HG02885 (cell line): ENCODE measurements at regions not wholly inside any gene's neighbourhood (a gene's known extent, or its start where the extent isn't known, plus 50 kb on each side); places are given as distances from the start of the nearest gene placed in this dataset.

Experiments used
- ATAC-seq: cut with Tn5 transposase; IDR thresholded peaks from one replicate; pipeline ENCODE4 v1.9.1; 2021; ENCODE audit warnings: mild to moderate bottlenecking; ENCODE audit not compliant: unreplicated experiment, poor library complexity

DNA sequence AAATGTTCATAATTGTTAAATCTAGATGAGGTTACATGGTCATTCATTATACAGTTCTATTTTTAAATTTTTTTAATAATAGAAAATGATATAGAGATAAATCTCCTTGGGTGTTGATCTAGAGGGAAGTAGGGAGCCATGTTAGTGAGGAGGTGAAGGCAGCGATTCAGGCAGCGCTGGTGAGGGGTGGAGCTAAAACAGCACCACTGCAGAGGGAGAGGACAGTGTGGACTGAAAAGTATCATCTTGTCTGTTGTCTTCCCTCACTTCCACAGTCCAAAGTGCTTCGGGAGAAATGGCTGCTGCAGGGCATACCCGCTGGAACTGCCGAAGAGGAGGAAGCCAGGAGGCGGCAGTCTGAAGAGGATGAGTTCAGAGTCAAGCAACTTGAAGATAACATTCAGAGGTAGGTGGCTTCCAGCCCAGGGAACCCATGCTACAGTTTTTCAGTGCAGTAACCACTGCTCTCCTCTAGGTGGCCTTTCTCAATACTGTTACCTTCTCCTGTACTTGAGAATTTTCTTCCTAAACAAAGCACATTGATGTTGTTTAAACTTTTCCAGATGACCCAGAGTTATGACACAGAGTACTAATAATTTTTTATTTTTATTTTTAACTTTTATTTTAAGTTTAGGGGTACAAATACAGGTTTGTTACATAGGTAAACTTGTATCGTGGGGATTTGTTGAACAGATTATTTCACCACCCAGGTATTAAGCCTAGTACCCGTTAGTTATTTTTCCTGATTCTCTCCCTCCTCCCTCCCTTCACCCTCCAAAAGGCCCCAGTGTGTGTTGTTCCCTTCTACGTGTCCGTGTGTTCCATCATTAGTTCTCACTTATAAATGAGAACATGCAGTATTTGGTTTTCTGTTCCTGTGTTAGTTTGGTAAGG, 100.5 kb downstream of the PALM2AKAP2 start:
- peak; percentile 73 for ATAC-seq

DNA sequence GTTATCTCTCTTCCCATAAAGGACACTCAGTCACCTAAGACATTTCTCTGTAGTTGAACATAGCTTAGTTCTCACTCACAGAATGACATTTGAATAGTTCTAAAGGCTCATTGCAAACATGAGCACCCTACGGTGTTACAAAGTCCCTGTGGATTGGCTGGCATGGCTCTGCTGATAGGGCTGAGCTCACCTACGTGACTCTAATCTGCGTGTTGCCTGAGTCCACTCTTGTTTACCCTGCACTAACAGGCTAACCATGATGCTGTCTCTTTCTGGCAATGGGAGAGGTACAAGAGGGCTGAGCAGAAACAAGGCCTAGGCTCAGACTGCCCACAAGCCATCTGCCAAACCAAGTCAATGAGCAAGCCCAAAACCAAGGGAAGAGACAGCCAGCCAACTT, 103.6 kb downstream of the PALM2AKAP2 start:
- no peak for ATAC-seq

DNA sequence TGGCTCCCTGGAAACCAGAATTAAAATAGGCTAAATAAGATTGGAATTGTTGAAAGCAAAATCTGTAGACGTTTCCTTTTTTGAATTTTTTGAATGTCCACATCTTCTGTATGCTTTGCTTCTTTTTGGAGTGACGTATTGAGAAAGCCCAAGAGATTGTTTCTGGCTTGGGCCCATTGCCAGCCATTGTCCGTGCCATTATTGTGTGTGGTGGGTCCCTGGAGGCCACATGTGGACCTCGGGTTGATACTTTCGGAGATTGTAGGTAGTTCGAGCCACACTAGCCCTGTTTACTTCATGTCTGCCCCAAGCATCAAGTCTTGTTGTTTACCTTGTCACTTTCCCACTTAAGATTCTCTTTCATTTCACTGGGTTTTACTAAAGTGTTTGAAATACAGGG, 106.0 kb downstream of the PALM2AKAP2 start:
- ATAC-seq = no peak

DNA sequence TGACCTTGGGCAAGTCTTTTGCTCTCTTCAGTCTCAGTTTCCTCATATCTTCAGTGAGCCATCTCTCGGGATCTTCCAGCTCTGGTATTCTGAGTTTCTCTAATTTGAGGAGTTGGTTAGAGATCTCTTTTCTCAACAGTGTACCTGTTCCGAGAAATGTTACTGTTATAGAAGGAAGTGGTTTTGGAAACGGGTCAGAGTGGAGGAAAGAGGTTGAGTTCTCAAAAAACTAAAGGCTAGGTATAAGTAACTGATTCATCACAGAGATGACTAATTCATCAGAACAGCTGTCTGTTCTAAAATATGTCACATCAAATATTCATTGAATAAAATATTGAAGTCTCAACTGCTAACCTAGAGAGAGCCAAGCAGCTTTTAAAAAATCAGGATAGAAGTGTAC, 106.6 kb downstream of the PALM2AKAP2 start:
- ATAC-seq = no peak

DNA sequence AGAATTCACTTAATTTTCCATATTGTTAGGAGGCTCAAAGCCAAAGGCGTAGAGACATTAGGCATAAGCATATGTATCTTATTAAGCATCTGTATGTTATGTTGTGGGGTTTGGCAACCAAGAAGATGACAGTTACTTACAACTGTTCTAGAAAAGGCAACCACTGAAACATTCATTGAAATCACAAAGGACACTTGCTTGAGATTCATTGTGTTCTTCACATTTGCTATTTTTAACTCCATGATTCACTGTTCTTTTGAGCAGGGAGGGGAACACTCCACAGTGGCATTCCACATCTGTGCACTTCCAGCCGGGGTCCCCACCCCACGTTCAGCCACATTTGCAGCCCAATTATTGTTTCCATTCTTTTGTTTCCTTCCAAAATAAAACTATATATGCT, 107.1 kb downstream of the PALM2AKAP2 start:
- ATAC-seq = no peak

DNA sequence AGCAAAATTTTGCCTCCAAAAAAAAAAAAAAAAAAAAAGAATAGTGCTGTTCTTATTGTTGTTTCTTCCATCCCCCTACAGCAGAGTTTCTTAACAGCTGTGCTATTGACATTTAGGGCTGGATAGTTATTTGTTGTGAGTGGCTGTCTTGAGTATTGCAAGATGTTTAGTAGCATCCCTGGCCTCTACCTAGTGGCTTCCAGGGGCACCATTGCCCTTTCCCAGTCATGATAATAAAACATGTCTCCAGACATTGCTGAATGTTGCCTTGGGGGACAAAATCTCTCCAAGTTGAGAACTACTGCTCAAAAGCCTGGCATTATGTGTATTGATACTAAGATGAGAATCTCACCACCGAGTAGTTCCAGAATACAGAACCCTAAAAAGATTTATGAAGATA, 108.7 kb downstream of the PALM2AKAP2 start:
- ATAC-seq = no peak

DNA sequence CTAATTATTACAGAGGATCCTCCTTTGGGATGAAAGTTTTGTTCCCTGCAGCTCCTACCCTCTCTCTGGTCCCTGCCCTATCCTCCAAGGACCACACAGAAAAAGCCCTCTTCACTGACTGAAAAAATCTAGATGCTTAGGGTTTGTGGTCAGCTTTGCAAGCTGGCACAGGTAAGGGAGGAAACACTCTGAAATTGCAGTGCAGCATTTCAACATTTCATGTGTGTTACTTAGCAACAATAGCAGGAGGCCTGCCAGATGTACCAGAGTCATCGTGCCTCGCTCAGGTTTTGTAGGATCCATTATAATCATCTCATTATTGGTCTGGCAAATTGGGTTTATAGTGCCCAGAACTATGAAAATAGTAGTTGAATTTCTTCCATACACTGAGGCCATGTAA, 109.5 kb downstream of the PALM2AKAP2 start:
- ATAC-seq = no peak

DNA sequence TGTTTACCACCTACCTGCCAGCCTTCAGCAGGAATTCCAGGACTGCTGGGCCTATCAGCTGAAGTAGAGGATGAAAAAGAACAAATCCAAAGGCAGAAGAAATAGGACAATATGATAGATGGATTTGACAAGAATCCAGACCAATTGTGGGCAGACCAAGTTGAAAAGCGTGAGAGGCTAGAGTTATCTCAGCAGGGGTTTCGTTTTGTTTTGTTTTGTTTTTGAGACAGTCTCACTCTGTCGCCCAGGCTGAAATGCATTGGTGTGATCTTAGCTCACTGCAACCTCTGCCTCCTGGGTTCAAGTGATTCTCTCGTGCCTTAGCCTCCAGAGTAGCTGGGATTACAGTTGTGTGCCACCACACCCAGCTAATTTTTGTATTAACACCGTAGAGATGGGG, 113.2 kb downstream of the PALM2AKAP2 start:
- peak; percentile 50 for ATAC-seq

DNA sequence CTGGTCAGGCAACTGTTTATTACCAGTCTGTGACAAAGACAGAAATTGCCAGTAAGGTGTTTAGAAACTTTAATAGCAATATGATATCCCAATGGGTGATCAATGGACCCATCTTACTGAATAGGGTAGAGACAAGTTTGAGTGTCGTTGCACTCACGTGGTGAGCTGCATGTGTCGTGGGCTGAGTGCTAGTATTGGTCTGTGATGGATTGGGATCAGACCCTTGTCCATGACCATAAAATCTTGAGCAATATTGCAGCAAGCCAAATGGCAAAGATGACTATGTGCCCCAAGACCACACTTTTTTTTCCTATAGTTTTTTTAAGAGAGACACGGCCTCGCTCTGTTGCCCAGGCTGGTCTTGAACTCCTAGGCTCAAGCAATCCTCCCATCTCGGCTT, 114.5 kb downstream of the PALM2AKAP2 start:
- ATAC-seq = no peak

DNA sequence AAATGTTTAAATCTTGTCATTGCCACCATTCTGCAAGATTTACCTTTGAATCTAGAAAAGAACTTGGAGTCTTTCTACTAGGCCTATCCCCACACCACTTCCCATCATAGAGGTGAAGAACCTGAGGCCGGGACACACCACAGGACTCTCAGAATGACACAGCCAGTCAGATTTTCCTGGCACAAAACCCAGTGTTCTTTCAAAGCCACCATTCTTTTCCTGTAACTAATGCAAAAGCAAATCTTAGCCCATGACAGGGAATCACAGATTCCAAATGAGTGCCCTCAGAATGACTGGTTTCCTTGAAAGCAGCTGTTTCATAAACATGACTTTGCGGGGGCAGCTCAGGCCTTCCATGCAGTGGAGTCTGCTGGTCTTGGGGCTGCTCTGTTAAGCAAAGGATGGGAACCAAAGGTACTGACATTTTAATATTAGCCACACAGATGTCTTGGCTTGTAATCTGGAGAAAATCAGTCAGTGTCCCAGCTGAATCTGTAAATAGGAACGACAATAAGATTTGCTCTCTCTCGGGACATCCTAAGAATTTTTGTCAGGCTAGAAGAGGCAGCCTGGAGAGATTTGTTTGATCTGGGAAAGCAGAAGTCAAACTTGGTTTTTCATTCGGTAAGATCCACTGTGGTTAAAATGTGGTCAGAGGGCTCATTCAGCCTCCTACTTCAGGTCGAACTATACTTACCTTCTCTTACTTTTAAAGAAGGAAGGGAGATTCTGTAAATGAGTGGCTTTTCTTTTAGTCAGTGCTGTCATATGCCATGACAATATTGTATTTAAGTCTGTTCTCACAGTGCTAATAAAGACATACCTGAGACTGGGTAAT, 115.1 kb downstream of the PALM2AKAP2 start:
- ATAC-seq = peak; percentile 77

DNA sequence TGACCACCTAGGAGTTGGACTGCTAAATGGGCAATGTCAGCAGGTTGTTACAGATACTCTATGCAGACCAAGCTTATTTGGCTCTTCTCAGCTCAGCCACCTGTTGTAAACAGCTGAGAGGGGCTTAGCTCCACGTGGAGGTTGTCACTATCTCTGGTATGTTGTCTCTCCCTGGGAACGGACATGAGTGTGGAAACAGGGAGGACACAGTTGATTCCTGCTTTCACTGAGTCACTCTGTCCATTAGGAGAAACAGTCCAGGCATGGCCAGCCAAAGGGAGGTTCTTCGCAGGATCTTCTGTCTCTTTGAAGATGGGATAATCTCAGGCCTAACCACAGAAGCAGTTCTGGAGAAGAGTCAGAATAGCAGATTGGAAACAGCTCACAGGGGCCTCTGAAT, 121.2 kb downstream of the PALM2AKAP2 start:
- ATAC-seq = no peak

DNA sequence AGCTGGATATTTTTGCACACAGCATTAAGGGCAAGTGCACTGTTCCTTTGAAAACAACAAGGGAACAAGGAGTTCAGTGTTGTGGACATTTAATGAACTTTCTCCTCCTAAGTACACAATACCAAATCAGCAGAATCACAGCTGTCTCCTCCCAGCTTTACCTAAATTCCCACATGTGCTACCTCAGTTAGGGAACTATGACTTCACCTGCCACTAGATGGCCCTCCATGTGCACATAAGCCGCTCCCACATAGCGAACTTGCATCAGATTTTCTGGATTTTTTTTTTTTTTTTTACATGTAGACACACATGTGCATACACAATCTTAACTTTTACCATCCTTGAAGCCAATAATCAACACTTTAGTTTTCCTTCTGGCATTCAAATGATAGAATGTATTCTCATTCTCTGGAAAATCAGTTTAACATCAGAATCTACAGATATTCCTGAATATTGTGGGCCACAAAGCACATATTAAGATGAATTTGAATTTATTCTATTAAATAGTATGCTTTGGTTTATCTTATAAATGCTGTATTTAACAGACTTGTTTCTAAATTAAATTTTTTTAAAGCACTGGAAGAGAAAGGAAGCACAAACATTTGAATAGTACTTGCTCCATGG, 123.6 kb downstream of the PALM2AKAP2 start:
- ATAC-seq = no peak

DNA sequence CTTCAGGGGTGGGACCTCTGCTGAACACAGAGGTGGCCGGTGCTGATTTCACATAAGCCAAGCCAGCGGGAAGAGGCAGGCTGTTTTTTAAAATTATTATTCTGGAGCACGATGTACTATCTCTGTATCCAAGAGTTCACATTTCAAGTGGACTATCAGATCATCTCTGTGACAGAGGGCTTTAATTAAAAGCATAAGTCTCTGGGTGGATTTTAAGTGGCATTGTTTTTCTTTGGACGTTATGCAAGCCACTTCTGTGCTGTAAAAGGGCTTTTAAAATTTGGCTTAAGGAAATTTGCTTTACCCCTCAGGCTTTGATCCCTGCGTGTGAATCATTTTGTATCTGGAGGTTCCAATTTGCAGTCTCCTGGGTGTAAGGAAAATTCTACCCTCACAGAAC, 124.7 kb downstream of the PALM2AKAP2 start:
- no peak for ATAC-seq

DNA sequence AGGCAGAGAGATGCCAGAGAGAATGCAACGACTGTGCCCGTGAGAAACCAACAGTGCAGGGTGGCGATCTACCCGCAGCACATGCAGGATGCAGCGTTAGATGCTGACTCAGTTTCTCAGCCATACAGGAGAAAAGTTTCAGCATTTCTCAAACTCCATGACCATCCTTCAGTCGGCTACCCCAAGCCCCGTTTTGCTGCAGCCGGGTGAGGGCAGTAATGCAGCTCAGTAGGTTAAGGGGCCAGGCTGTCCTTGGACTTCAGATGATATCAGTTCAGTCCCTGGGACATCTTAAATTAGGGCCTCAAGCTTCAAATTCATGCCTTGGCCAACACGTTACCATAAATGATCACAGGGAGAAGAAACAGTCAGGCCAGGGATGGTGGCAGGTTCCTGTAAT, 125.5 kb downstream of the PALM2AKAP2 start:
- ATAC-seq = no peak

DNA sequence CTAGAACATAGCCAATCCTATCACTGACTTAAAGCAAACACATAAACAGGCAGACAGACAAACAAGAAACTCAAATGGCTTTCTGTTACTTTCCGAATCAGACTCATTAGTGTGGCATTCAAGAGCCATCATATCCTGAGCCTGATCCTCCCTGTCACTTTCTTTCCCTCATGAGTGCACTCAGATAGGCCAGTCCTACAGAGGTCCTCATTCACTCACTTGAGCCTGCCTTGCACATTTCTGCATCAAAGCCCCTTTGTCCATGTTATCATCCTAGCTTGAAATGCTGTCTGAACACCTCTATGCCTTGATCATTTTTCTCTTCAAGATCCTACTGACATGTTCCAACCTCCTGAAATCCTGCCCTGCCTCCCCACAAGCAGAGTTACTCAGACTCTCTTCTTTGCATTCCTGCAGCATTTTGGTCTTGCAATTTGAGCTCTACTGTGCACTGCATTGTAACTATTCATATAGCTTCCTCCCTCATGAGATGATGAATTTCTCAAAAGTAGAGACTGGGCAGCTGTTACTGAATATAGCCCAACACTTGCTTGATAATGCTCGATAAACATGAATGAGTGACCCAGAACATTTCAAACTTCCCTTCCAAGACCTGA, 126.9 kb downstream of the PALM2AKAP2 start:
- ATAC-seq = peak; percentile 33

DNA sequence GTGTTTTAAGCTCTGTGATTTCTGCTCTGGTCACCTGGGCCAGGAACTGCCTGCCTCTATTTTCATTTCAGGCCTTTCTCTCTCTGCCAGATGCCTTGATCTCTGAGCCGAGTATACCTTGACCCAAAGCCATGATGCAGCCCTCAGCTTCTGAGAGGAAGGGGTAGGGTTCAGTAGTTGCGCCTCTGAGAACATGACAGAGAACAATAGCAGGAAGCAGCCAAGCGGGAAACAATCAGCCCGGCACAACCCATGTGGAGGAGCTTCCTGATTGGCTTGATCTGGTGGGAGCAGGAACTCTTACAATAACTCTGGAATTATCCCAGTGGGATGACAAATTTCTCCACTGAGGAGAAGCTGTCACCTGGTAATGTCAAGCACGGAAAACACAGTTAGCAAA, 127.4 kb downstream of the PALM2AKAP2 start:
- peak; percentile 83 for ATAC-seq

DNA sequence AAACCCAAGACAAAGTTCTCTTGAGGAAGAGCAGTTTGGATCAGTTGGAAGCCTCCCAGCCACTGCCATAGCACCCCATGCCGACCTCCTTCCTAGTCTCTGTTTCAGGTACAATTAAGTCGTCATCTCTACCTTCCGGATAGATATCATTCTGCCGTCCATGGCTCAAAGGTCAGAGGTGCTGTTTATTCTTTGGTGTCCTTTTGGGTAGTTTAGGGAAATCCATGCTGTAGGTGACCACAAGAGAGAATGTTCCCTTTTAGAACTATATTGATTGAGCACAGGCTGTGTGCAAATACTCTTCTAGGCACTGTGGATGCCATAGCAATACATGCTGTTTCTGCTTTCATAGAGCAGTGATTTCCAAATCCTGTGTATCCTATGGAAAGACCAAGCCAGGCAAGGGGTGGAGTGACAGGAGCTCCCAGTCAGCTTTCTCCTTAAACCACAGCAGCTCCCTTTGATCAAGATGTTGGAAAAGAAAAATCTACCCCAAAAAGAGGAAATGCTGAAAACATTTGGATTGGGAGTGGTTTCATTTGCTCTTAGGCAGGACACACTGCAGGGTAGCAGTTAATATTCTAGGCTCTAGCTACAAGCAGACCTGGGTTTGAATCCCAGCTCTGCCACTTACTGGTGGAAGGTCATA, 127.9 kb downstream of the PALM2AKAP2 start:
- no peak for ATAC-seq

DNA sequence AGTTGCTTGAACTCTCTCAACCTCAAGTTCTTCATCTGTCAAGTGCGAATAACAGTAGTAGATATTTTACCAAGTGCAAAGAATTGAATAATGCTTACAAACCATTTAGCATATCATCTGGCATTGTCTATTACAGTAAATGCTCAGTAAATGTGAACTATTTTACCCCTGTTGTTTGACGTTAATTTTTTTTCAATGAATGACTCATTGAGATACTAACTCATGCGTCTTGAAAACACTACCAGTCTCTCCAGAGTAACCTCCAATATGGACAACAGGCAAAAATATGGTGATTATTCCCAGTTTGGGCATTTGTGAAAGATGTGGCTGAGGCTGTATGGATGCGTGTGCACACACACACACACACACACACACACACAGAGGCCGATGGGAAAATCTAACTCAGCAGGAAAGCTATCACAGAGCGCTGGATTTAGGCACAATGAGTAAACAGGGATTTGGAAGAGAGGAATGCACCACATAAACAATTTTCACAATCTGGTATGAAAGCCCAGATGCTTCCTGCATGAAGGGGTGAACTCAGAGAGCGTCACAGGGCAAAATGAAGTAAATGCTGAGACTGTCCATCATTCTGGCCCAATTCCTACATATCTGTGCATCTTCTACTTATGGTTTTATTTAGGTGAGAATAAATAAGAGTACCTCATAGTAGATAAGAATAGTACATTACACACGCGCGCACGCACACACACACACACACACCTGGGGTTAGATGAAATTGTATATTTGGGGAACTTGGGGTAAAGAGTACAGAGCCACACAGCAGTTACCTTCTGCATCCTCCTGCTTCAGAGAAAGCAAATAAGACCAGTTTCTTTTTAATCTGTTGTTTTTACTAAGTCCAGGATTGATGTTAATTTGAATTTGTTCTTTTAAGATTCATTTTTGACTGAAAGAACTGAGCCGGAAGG, 128.7 kb downstream of the PALM2AKAP2 start:
- ATAC-seq = no peak
